Skin of body (tissue), 1 donor: ENCODE measurements at regions not wholly inside any gene's neighbourhood (a gene's known extent, or its start where the extent isn't known, plus 50 kb on each side); places are given as distances from the start of the nearest gene placed in this dataset.

Experiments
- DNase-seq: peaks from one replicate; lab custom pipeline; 2025; lab: John Stamatoyannopoulos, UW

DNA sequence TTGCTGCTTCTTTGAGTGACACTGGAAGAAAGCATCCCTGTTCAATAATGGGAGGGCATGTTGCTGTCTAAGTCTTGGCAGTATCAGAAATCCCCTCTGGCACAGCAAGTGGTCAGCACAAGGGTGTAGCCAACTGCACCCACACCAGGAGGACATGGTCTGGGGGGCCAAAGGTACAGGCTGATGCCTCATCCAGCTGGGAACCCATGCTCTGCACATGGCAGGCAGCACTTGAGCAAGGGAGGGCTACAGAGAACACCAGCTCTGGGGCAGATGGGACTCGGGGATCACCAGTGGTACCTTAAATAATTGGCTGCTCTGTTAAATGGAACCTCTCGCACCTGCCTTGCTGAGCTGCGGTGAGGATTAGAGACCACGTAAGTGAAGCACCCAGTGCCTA lies 265.2 kb downstream of the SYK start:
- no peak for DNase-seq

DNA sequence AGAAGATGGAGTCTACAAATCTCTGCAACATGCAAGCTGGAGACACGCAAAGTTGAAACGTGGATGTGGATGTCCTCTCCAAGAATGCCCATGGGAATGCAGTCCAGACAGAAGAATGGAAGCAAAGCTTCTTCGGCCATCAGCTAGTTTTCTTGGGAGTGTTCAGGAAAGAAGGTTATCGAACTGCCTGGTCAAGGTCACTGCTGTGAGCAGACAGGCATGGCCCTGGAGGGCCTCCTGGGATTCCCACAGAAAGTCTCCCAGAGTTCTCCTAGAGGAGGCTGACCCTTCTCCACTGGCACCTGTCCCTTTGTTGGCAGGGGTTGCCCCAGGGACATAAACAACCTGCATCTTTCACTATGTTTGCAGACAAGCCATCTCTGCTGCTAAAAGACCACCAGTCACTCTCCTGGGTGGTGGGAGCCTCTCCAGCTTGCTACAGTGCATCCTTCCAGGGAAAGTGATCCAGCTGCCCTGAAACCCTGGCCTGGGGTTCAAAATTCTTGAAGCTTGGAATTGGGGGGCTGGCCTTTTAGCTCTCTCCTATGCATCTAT lies 265.8 kb downstream of the SYK start:
- DNase-seq = no peak

DNA sequence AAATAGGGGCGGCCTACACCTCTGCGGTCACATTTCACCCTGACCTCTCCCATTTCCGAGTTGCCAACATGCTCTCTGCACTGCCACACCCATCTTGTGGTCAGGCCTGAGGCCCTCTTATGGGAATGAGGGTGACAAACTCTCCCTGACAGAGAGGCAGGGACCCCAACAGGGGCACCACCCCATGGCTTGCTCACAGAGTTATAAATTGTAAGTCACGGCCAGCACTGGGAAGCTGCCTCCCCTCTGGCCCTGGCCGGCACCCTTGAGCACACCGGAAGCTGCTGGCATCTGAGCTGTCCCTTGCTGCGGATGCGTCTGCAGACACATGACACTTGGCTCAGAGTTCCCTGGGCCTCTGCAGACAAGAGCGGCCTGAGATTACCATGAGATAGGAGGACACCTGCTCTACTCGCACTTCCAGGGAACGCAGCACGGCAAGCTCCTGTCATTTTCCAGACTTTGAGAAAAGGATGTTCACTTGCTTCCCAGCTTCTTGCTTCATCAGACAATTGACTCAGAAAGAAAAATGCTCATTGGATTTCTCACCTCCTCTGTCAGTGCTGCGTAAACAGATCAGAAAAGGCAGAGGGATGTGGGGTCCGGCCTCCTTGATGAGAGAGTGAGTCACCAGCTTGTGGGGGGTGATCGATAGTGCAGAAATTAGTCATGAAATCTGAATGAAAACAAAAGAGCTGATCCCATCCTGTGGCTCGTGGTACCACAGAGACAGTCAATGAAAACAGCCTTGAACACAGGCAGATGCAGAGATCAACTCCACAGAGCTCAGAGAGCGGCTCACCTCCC lies 269.8 kb downstream of the SYK start:
- DNase-seq = no peak

DNA sequence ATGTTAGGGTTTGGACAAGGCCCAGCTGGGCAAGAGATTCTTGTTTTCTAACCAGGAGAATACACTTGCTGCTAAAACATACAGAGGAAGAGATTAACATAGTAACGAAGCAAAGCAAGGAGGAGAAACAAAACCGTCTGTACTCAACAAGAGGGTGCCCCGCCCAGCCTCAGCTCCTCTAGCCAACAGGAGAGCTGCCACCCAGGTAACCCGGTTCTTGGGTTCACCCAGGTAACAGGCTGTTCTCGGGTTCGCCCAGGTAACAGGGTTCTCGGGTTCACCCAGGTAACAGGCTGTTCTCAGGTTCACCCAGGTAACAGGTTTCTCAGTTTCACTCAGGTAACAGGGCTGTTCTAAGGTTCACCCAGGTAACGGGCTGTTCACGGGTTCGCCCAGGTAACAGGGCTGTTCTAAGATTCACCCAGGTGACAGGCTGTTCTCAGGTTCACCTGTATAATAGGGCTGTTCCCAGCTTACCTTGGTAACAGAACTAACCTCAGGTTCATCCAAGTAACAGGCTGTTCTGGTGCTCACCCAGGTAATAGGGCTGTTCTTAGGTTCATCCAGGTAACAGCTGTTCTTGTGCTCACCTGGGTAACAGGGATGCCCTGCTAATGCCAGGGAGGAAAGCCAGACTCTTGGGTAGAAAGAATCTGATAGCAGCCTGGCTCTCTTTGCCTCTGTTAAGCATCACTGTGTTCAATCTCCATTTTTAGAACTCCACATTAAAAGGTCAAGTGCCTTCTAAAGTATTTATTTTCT lies 271.6 kb downstream of the SYK start:
- DNase-seq = no peak

DNA sequence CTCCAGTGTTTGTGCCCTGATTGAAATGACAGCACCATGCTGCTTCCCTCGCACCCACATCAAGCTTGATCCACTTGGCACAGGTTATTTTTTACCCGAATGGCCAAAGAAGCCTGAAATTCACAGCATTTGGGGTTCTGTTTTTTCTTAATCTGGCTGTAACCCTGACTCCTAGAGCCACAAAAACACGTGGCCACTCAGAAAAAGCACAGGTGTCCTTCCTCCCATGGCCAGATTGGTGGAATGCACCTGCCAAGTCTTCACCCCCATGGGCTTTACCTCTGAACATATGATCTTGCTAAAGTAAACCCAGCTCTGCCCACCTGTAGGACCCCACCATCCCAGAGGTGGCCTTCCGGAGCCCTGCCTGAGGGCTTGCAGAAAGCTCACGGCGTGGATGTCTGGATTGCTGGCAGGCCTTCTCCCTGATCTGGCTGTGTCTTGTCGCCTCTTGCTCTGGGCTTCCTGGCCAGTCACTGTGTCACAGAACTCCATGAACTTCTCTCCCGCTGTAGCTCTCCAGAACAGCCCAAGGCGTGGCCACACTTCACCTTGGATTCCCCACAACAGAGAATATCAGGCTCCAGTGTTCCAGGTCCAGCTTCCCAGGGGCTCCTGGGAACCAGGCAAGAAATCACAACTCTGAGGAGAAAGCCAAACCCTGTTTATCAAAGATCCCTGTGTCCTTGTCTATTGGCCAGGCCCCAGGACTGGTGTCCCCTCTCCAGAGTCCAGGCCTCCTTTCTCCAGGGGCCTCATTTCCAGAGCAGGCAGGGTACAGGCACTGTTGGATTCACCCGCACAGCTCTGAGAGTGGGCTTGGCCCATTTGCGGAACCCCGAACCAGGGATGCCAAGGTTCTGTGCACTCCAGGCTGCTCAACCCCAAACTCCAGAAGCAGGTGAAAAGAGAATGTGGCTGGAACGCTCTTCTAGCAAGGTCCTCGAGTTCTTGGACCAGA lies 272.5 kb downstream of the SYK start:
- DNase-seq = no peak

DNA sequence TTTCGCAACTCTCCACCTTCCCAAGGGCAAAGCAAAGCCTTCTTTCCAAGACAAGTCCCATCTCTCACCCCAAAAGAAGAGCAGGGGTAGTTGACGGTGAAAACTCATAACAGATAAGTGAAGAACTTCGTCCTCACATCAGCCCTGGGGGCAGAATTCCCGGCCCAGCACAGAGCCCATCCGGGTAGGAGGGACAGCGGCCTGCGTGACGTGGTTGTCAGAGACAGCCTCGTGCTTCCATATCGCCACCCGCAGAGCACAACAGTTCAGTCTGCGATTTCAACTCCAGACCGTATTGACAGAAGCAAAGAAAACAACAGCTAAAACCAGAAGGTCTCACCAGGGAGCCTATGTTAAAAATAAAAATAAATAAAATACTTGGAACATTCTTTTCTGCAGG lies 273.2 kb downstream of the SYK start:
- DNase-seq = no peak

DNA sequence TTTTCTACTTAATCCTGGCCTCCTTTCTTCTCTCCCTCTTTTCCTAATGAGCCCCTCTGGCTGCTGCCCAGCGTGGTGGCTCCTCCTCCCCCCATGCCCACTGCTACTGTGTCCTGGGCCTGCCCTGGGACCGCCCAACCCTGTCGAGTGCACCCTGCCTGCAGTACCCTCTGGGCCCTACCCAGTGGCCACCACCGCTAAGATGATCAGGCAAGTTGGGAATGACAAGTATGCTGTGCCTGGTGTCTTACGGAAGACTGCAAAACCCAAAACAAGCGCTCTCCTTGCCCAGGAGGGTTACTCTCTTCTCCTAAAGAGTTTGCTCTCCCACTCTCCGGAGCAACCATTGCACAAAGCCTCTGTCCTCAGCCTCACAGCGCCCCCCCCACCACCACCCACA lies 273.7 kb downstream of the SYK start:
- no peak for DNase-seq

DNA sequence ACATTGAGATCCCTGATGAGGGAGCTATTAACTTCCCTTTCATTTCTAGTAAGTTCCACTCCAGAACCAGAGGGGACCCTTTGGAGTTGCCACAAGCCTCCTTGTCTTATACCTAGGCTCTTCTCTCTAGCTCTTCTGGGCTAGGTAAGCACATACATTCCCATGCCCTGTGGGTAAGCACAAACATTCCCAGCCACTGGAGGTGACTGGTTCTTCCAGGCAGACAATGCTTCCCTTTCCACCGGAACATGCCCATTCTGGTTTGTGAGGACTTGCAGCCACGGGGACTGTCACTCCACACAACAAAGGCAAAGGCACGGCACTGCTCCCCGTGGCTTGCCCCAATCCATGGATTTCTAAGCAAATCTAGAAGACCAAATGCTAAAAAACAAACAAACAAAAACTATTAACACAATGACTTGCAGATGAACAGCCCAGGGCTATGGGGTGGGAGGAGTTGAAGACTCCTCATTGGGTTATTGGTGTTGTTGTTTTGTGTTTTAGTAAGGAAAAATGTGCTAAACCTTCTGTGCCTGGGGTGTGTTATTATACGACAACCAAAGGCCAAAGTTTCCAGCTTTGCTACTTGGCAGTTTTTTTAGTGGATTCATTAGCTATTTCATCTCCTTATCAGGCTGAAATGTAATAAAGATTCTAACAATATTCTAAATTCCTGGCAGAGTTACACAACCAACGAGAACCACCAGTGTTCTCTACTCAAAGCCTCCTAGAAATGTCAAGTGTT lies 276.2 kb downstream of the SYK start:
- DNase-seq = no peak

DNA sequence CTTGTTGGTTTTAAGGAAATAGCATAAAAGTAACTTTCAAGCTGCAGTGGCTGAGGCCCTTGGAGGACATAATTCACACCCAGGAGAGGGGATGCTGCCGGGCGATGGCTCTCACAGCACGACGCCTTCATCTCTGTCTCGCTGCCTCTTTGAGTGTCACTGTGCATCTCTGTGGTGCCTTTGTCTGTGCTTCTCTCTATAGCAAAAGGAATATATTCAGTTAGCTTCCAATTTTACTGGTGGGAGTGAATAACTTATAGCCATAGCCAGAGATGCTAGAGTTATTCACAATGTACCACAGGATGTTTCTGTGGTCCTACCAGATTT lies 276.7 kb downstream of the SYK start:
- DNase-seq = no peak

DNA sequence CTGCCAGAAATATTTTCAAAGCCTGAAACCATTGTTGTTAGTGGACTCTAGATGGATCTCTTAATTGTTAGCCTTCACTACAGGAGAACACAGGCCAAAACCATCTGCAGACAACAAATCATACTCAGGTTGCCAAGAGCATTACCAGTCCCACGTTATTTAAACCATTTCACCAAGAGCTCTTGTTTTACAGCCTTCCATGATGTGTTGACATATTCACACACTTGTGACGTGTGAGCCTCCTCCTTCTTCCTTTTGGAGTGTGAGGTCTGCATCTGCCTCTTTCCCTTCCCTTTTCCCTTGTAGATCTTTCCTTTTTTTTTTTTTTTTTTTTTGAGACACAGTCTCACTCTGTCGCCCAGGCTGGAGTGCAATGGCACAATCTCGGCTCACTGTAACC lies 279.0 kb downstream of the AUH start:
- no peak for DNase-seq

DNA sequence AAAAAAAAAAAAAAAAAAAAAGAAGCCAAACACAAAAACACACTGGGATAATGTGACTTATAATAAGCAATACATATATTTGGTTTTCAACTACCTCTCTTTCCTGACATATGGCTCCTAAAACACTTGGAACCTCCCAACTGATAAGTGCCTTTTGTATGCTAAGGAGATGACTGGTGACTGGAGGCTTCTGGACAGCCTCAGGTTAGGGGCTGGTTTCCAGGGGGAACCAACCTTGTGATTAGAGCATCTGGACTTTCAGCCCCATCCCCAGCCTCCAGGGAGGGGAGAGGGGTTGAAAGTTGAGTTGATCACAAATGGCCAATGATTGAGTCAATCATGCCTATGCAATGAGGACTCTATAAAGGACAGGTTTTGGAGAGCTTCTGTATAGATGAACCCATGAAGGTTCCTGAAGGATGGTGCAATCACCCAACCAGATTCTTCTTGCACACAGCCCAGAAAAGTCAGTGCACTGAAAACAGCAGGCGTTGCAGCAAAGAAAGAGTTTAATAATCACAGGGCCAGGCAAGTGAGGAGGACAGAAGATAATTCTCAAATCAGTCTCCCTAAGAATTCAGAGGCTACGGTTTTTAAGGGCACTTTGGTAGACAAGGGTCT lies 276.7 kb downstream of the AUH start:
- no peak for DNase-seq

DNA sequence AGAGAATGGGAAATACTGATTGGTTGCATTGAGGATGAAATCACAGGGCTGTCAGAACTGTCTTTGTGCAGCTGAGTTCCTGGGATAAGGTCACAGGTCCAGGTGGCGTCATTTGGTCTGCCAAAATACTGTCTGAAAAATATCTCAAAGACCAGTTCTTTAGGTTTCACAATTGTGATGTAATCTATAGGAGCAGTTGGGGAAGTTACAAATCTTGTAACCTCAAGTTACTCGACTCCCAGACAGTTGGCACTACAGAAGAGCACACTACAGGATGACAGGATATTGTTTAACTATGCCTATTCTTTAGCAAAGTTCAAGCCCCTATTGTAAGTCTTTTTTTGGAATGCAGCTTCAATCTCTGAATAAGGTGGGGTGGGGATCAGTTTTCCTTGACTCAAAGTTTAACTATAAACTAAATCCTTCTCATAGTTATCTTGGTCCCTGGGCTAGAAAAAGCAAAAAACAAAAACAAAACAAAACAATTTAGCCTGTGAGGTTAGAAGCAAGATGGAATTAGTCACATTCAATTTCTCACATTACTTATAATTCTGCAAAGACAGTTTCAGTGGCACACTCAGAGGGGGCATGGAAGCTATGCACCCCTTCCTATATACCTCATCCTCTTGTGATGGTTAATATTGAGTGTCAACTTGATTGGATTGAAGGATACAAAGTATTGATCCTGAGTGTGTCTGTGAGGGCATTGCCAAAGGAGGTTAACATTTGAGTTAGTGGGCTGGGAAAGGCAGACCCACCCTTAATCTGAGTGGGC lies 276.0 kb downstream of the AUH start:
- no peak for DNase-seq

DNA sequence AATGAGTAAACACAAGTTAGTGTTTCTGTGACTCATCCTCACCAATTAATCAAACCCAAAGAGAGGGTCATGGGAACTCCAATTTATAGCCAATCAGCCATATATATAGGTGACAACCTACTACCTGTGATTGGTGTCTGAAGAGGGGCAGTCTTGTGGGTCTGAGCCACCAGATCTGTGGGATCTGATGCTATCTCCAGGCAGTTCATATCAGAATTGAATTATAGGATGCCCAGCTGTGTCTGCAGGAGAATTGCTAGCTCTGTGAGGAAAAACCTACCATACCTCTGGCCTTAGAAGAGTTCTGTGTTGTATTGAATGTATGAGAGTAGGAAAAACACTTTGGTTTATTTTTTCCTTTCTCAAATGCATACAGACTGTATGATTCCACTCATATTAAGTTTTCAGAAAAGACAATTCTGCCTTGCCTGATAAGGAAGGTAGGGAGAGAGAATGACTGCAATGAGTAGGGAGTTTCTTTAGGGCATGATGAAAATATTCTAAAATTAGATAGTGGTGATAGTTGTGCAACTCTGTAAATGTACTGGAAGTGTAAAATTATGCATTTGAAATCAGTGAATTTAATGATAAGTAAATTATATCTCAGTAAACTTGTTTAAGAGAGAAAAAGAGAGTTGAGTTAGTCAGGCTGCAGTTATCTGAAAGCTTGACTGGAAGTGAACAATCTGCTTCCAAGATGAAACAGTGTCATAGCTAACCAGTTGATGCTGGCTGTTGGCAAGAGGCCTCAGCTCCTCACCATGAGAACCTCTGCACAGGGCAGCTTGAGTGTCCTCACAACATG lies 274.9 kb downstream of the AUH start:
- no peak for DNase-seq

DNA sequence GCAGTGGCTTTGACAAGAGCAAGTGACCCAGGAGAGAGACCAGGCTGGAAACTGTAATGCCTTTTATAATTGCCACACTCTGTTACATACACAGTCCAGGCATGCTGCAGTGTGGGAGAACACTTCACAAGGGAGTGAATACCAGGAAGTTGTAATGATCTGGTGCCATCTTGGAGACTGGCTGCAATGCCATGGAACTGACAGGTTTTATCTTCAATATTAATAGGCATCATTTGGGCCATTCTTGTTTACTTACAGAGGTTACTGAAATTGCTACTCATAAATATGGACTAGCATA lies 274.3 kb downstream of the AUH start:
- no peak for DNase-seq

DNA sequence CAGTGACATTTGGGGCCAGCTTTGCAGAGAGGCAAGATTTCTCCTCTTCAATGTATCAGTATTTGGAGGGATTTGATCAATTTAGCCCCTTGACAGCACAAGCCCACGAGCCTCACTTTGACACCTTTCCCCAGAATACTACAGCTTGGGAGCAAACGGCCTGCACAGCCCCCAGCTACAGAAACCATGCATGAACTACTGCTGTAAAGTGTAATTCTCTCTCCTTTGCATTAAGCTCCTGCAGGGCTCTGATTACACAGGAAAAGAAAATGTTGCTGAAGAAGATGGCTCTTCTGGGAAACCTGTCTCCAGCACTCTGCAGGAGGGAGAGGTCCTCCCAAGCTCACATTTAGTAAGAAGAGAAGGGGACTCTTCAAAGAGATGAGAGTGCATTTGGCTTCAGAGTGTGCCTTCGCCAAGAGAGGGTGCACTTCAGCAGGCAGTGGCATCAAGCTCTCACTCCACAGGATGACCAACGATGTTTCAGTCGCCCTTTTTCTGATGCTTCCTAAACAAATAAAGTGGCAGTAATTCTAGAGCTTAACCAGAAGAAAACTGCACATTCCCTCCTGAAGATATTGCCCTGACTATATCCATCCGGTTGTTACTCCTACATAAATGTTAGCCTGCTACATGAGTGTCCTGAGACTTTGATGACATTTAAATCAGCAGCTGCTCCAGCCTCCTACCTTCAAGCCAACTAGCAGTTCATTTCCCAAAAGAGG lies 272.2 kb downstream of the AUH start:
- DNase-seq = no peak

DNA sequence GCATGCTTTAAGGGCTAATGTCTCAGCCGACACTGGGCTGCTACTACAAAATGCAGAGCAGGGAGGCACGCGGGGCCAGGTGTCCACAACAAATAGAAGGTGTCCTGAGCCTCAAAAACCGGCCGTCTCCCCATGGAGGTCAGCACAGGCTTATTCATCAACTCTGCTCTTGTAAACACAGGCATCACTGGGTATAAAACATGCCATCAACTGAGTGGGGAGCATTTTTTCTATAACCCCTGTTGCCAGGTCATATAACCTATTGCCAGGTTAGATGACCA lies 271.6 kb downstream of the AUH start:
- no peak for DNase-seq

DNA sequence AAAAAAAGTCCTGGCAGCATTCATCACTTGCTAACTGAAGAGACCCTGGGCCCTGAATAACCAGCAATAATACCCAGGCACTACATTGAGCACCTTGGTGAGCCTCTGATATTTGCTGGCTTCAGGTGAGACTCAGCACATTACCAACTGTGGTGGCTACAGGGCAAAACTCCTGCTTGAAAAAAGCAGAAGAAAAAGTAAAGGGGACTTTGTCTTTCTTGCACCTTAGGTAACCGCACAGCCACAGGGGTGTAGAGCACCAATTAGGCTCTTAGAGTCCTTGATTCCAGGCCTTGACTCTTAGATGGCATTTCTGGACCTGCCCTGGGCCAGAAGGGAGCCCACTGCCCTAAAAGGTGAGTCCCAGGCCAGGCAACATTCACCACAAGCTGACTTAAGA lies 269.5 kb downstream of the AUH start:
- no peak for DNase-seq

DNA sequence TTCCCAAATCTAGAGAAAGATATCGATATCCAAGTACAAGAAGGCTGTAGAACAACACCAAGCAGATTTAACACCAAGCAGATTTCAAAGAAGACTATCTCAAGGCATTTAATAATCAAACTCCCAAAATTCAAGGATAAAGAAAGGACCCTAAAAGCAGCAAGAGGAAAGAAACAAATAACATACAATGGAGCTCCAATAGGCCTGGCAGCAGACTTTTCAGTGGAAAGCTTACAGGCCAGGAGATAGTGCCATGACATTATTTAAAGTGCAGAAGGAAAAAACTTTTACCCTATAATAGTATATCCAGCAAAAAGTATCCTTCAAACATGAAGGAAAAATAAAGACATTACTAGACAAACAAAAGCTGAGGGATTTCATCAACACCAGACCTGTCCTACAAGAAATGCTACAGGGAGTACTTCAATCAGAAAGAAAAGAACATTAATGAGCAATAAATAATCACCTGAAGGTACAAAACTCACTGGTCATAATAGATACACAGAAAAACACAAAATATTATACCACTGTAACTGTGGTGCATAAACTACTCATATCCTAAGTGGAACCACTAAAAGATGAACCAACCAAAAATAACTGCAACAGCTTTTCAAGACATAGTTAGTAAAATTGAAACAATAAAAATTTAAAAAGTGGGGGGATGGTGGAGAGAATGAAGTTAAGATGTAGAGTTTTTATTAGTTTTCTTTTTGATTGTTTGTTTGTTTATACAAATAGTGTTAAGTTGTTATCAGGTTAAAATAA lies 267.2 kb downstream of the AUH start:
- DNase-seq = no peak
